ENCODE measurements at regions not wholly inside any gene's neighbourhood (a gene's known extent, or its start where the extent isn't known, plus 50 kb on each side); places are given as distances from the start of the nearest gene placed in this dataset.

DNA sequence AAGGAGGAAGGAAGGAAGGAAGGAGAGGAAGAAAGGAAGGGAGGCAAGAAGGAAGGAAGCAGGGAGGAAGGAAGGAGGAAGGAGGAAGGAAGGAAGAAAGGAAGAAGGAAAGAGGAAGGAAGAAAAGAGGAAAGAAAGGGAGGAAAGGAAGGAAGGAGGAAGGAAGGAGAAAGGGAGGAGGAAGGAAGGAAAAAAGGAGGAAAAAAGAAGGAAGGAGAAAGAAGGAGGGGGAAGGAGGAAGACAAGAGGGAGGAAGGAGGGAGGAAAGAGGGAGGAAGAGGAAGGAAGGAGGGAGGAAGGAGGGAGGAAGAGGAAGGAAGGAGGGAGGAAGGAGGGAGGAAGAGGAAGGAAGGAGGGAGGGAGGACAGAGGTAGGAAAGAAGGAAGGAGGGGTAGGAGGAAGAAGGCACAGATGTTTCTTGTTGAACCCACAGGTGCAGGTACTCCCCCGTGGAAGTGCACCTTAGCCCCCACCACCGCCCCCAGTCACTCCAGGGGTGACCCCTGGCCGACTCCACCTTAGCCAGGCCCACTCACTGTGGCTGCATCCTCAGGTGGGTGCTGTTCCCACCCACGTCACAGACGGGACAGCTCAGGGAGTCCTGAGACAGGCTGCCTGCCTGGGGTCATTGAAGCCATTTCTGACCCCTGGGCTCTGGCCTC, 57.9 kb upstream of the TTC34 start:
- DNase-seq = peak; percentile 4 to 29
- no peak overlapping the region for H3K27ac ChIP-seq
- H3K9me3 ChIP-seq = no peaks in the 10 kb centered on the region
- no peak for ATAC-seq
- no peaks in the 10 kb centered on the region for H3K4me1 ChIP-seq
- peaks cover 0 to 56% (median 10%) of the 10 kb centered on the region in 3 donors for H3K27me3 ChIP-seq (ENCODE audit: insufficient read depth in 3 of 3, low read length in 2 of 3)
- WGBS, 3 donors = 77 to 86% (median 79%) methylated on average over 3 to 5 of the region's 5 CpGs
- TF ChIP-seq, protein P1, sequence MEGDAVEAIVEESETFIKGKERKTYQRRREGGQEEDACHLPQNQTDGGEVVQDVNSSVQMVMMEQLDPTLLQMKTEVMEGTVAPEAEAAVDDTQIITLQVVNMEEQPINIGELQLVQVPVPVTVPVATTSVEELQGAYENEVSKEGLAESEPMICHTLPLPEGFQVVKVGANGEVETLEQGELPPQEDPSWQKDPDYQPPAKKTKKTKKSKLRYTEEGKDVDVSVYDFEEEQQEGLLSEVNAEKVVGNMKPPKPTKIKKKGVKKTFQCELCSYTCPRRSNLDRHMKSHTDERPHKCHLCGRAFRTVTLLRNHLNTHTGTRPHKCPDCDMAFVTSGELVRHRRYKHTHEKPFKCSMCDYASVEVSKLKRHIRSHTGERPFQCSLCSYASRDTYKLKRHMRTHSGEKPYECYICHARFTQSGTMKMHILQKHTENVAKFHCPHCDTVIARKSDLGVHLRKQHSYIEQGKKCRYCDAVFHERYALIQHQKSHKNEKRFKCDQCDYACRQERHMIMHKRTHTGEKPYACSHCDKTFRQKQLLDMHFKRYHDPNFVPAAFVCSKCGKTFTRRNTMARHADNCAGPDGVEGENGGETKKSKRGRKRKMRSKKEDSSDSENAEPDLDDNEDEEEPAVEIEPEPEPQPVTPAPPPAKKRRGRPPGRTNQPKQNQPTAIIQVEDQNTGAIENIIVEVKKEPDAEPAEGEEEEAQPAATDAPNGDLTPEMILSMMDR (IDR thresholded peaks at IDR 0.05) = no peak
- intact Hi-C loops (cut with DNase I) = no loop called here
- no peak overlapping the region for H3K4me3 ChIP-seq
- H3K36me3 ChIP-seq (ENCODE audit: insufficient read depth in 1 of 2, low read depth in 1 of 2) = no peaks in the 10 kb centered on the region

DNA sequence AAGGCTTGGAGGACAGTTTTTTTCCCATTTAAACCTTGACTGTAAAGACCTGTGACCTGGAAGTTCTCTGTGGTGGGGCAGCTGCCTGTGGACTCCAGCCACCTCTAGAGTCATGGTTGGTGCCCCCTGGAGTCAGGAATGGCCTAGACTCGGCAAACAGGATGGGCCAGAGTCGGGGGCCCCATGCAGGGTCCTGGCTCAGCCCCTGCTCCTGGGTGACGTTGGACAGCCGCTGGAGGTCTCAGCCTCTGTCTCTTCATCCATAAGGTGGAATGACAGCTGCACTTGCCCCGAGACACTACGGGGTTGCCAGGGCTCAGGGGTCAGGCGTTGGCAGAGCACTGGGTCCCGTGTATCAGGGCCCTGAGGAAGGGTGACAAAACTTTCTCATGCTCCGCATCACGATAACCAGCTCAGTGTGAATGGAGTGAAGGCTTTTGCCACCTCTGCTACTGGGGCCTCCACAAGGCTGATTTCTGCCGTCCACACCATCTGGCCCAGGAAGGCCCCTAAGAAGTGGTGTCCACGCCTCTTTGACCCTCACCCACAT, 58.5 kb upstream of the TTC34 start:
- DNase-seq (peak in 1 of 2 donors; percentile 6), ATAC-seq (no peak)
- H3K4me3 ChIP-seq = no peak overlapping the region
- intact Hi-C loops (cut with DNase I) = no loop called here
- H3K4me1 ChIP-seq = no peaks in the 10 kb centered on the region
- WGBS, 3 donors = 74 to 80% (median 75%) methylated on average over 12 of the region's 12 CpGs
- H3K36me3 ChIP-seq (ENCODE audit: insufficient read depth in 1 of 2, low read depth in 1 of 2) = no peaks in the 10 kb centered on the region
- TF ChIP-seq, protein P1 (IDR thresholded peaks at IDR 0.05) = no peak
- H3K27ac ChIP-seq = no peak overlapping the region
- H3K27me3 ChIP-seq (ENCODE audit: insufficient read depth in 3 of 3, low read length in 2 of 3) = peaks cover 0 to 50% (median 13%) of the 10 kb centered on the region in 3 donors
- no peaks in the 10 kb centered on the region for H3K9me3 ChIP-seq

DNA sequence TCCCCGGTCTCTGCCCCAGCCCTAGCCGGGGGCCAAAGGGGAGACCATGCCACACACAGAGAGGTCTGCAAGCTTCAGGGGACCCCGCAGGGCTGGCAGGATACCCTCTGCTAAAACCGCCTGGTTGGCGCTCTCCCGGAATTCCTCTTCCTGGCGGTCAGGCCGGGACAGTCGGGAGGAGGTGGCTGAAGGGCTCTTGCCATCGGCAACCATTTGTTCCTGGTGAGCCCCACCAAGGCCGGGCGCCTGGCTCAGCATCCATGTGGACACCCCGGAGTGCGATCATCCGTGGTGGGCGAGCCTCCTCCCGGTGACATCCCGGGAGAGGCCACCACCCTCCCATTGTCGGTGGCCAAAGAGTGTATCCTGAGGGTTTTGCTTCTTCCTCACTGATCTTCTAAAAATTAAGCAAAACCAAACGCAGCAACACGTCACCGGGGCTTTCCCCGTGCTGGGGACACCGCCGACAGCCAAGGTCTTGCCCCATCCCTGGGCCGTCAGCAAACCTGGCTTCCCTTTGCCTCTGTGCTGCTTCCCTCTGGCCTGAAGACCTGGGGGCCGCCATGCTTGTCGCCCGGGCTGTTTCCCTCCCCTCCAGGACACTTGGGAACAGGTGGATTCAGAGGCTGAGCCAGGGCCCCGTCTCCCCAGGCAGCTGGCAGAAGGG, 59.1 kb upstream of the TTC34 start:
- Histone ChIP-seq H3K27me3 (ENCODE audit: insufficient read depth in 3 of 3, low read length in 2 of 3) (peaks cover 0 to 44% (median 15%) of the 10 kb centered on the region in 3 donors), H3K27ac (no peak overlapping the region), H3K9me3 (no peaks in the 10 kb centered on the region), H3K4me1 (no peaks in the 10 kb centered on the region), H3K4me3 (no peak overlapping the region), H3K36me3 (ENCODE audit: insufficient read depth in 1 of 2, low read depth in 1 of 2) (no peaks in the 10 kb centered on the region)
- 82 to 88% (median 82%) methylated on average over 29 to 30 of the region's 30 CpGs for WGBS, 3 donors
- TF ChIP-seq, protein P1 (IDR thresholded peaks at IDR 0.05) = no peak
- DNase-seq = peak; percentile 6 to 36
- intact Hi-C loops (cut with DNase I) = no loop called here
- ATAC-seq = no peak

DNA sequence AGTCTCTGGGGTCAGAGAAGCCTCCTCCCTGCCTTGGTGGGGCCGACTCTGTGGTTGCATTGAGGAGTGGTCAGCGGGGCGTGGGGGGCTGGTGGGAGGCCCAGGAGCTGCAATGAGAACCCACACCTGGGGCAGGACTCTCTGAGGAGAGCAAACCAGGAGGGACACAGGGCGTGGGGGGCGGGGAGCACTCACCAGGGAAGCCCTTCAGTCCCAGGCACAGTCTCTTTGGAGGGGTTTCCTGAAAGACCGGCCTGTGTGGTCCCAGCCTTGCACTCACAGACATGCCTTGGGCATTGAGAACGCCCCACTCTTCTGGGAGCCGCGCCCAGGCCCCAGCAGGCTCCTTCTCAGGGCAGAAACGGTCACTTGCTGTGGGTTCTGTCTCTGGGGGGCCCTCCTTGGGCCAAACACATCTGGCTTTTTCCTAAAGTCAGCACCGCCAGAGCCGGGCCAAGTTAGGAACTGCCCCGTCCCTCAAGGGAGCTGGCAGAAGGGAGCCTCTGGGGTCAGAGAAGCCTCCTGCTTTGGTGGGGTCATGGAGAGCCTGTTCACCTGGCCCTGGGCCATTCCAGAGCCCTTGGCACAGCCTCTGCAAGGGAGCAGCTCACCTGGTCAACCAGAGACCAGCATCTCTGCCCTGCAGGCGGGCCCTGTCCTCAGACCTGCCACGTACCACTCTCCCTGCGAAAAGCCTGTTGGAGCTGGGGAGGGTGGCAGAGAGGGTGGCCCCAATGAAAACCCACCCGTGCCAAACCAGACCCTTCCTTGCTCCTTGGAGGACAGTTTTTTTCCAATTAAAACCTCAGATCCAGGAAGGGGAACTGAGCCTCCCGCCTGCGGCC, 59.9 kb upstream of the TTC34 start:
- Histone ChIP-seq H3K9me3 (no peaks in the 10 kb centered on the region), H3K4me3 (no peak overlapping the region), H3K27ac (no peak overlapping the region), H3K36me3 (ENCODE audit: insufficient read depth in 1 of 2, low read depth in 1 of 2) (no peaks in the 10 kb centered on the region), H3K27me3 (ENCODE audit: insufficient read depth in 3 of 3, low read length in 2 of 3) (peaks cover 0 to 38% (median 14%) of the 10 kb centered on the region in 3 donors), H3K4me1 (no peaks in the 10 kb centered on the region)
- no peak for ATAC-seq
- 71 to 76% (median 73%) methylated on average over 18 to 19 of the region's 19 CpGs for WGBS, 3 donors
- intact Hi-C loops (cut with DNase I) = no loop called here
- TF ChIP-seq, protein P1 (IDR thresholded peaks at IDR 0.05) = no peak
- peak; percentile 5 to 39 for DNase-seq
